Left colon (tissue), 2 donors: ENCODE measurements at regions not wholly inside any gene's neighbourhood (a gene's known extent, or its start where the extent isn't known, plus 50 kb on each side); places are given as distances from the start of the nearest gene placed in this dataset.
"Not testable (repeated sequence)": the region's sequence is repeated elsewhere in the genome, so short reads cannot be mapped to it uniquely, and the experiment has no call there.

Source experiments
- ATAC-seq: fragments of 200-7000 bp; cut with Tn5 transposase; one replicate; pipeline ENCODE4 v1.9.1; 2020; ENCODE audit warnings: mild to moderate bottlenecking, moderate library complexity
- DNase-seq, 2 donors: peaks; one replicate each; pipeline ENCODE4 v3.0.0-alpha.2; 2020
- intact Hi-C, 2 donors: fragments of 100-400 bp; cut with DNase I in 1 of 2; cut with micrococcal nuclease in 1 of 2; formaldehyde crosslinking; loops; one replicate each; pipeline versions ENCODE4 v1.11.2 to v1.14.0; 2022; cut with DNase I, micrococcal nuclease
- donor health status: DM: no; HTN: no; CAD: no.
- donor health status: DM: yes; HTN: yes; CAD: no.

GRCh38 chr6:105871542-105871941, 214.6 kb upstream of the PRDM1 start:
- ATAC-seq: no peak
- intact Hi-C loops: no loop called here

GRCh38 chr6:105869835-105870440, 216.2 kb upstream of the PRDM1 start:
- ATAC-seq (no peak), DNase-seq (no peak)
- intact Hi-C loops: no loop called here

More at GRCh38 chr6:105871542-105871941, 214.6 kb upstream of the PRDM1 start:
- no peak for DNase-seq

- intact Hi-C loops: no loop called here
- ATAC-seq (no peak), DNase-seq (no peak)
These were observed 217.2 kb upstream of the PRDM1 start for GRCh38 chr6:105868823-105869460.

- DNase-seq (no peak), ATAC-seq (no peak)
- intact Hi-C loops: no loop called here
These were observed 218.3 kb upstream of the PRDM1 start for GRCh38 chr6:105867821-105868220.

GRCh38 chr6:105867277-105867676, 218.9 kb upstream of the PRDM1 start:
- DNase-seq: no peak
- intact Hi-C loops: no loop called here
- no peak for ATAC-seq

GRCh38 chr6:105862936-105863607, 223.1 kb upstream of the PRDM1 start:
- intact Hi-C loops: no loop called here
- no peak for DNase-seq

GRCh38 chr6:105860927-105861326, 225.2 kb upstream of the PRDM1 start:
- ATAC-seq, intact Hi-C loops, DNase-seq: not testable (repeated sequence)

More at GRCh38 chr6:105862936-105863607, 223.1 kb upstream of the PRDM1 start:
- ATAC-seq: no peak

GRCh38 chr6:105859457-105859856, 226.7 kb upstream of the PRDM1 start:
- DNase-seq (no peak), ATAC-seq (no peak)
- intact Hi-C loops: no loop called here

- DNase-seq, ATAC-seq, intact Hi-C loops: not testable (repeated sequence)
These were observed 227.5 kb upstream of the PRDM1 start for GRCh38 chr6:105858639-105859038.

- intact Hi-C loops: no loop called here
- ATAC-seq: no peak
These were observed 230.7 kb upstream of the PRDM1 start for GRCh38 chr6:105855433-105855832.

GRCh38 chr6:105853979-105854378, 232.2 kb upstream of the PRDM1 start:
- intact Hi-C loops, DNase-seq, ATAC-seq: not testable (repeated sequence)

More at GRCh38 chr6:105855433-105855832, 230.7 kb upstream of the PRDM1 start:
- no peak for DNase-seq

- DNase-seq: no peak
- no peak for ATAC-seq
- intact Hi-C loops: no loop called here
These were observed 234.5 kb upstream of the PRDM1 start for GRCh38 chr6:105851606-105852005.

- intact Hi-C loops: no loop called here
- ATAC-seq: no peak
- DNase-seq: no peak
These were observed 235.0 kb upstream of the PRDM1 start for GRCh38 chr6:105851113-105851580.

- intact Hi-C loops: no loop called here
- no peak for ATAC-seq
- DNase-seq: no peak
These were observed 235.6 kb upstream of the PRDM1 start for GRCh38 chr6:105850261-105851112.

- ATAC-seq: no peak
- intact Hi-C loops: no loop called here
These were observed 236.4 kb upstream of the PRDM1 start for GRCh38 chr6:105849746-105850145.

GRCh38 chr6:105847433-105847832, 238.7 kb upstream of the PRDM1 start:
- intact Hi-C loops: no loop called here
- no peak for DNase-seq
- ATAC-seq: no peak

More at GRCh38 chr6:105849746-105850145, 236.4 kb upstream of the PRDM1 start:
- DNase-seq: no peak

GRCh38 chr6:105844275-105844883, 241.8 kb upstream of the PRDM1 start:
- ATAC-seq (no peak), DNase-seq (no peak)
- intact Hi-C loops: no loop called here

GRCh38 chr6:105839266-105839665, 246.9 kb upstream of the PRDM1 start:
- ATAC-seq (no peak), DNase-seq (no peak)
- intact Hi-C loops: no loop called here

GRCh38 chr6:105838171-105838570, 248.0 kb upstream of the PRDM1 start:
- ATAC-seq (no peak), DNase-seq (no peak)
- intact Hi-C loops: no loop called here
